GM12892 (cell line): ENCODE measurements at regions not wholly inside any gene's neighbourhood (a gene's known extent, or its start where the extent isn't known, plus 50 kb on each side); places are given as distances from the start of the nearest gene placed in this dataset.

ENCODE experiments used
- POLR2A ChIP-seq: IDR thresholded peaks from 2 replicates; pipeline ENCODE4 v1.6.1; 2011; ENCODE audit warnings: low read depth, low read length, control low read depth
- POLR2AphosphoS5 ChIP-seq: IDR thresholded peaks from 2 replicates; pipeline ENCODE4 v1.6.1; 2011; ENCODE audit warnings: low read depth, low read length, control low read depth

DNA sequence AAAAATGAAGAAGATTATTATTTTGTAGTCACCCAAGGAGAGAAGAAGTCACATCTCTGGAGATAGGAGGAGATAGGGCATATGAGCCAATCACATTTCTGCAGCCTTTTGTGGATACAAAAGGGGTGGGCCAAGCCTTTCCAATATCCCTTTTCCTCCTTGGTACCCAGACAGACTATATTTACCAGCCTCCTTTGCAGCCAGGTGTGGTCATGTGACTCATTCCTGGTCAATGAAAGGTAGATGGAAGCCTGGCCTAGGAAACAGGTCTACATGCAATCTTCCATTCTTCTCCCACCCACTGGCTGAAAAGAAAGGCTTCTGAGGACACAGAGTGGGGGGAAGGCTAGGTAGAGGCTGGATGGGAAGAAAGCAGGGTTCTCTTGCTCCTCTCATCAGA lies 58.1 kb upstream of the ERG start:
- TF ChIP-seq POLR2A = no peak
- TF ChIP-seq POLR2AphosphoS5 = no peak
